GM23338 (cell line): ENCODE measurements at regions not wholly inside any gene's neighbourhood (a gene's known extent, or its start where the extent isn't known, plus 50 kb on each side); places are given as distances from the start of the nearest gene placed in this dataset.

Source experiments
- ATAC-seq: fragments of 200-7000 bp; cut with Tn5 transposase; 3 replicates; pipeline ENCODE4 v1.9.1; 2020
- DNase-seq: peaks from one replicate; pipeline ENCODE4 v3.0.0-alpha.2; 2015; ENCODE audit warnings: low spot score
- H2AFZ ChIP-seq: fragments of 200-600 bp; sonication (generic); 2 replicates; pipeline ENCODE4 v1.8.0; 2016; ENCODE audit warnings: antibody characterized with exemption, mild to moderate bottlenecking, moderate library complexity
- H3F3A ChIP-seq: fragments of 200-600 bp; sonication (generic); replicated peaks from 2 replicates; pipeline ENCODE4 v1.8.0; 2017; ENCODE audit warnings: antibody characterized with exemption, mixed run types, low read depth
- H3K27ac ChIP-seq: fragments of 200-600 bp; sonication (generic); 2 replicates; pipeline ENCODE4 v1.6.1; 2016; ENCODE audit warnings: low read depth
- H3K27me3 ChIP-seq: fragments of 200-600 bp; sonication (generic); 2 replicates; pipeline ENCODE4 v1.8.0; 2016; ENCODE audit warnings: mild to moderate bottlenecking, mixed run types, moderate library complexity; ENCODE audit not compliant: insufficient read depth
- H3K36me3 ChIP-seq: fragments of 200-600 bp; sonication (generic); 2 replicates; pipeline ENCODE4 v1.8.0; 2016; ENCODE audit warnings: mild to moderate bottlenecking; ENCODE audit not compliant: insufficient read depth
- H3K4me1 ChIP-seq: fragments of 200-600 bp; sonication (generic); 2 replicates; pipeline ENCODE4 v1.8.0; 2016; ENCODE audit warnings: mild to moderate bottlenecking, moderate library complexity; ENCODE audit not compliant: insufficient read depth
- H3K4me2 ChIP-seq: fragments of 200-600 bp; sonication (generic); 2 replicates; pipeline ENCODE4 v1.7.1; 2017; ENCODE audit warnings: mixed run types
- H3K4me3 ChIP-seq: fragments of 200-600 bp; sonication (generic); 2 replicates; pipeline ENCODE4 v1.6.1; 2016; ENCODE audit warnings: mixed run types
- H3K79me2 ChIP-seq: fragments of 200-600 bp; sonication (generic); replicated peaks from 2 replicates; pipeline ENCODE4 v1.8.0; 2017; ENCODE audit warnings: mild to moderate bottlenecking; ENCODE audit not compliant: insufficient read depth
- H3K9me2 ChIP-seq: fragments of 200-600 bp; sonication (generic); 2 replicates; pipeline ENCODE4 v1.8.0; 2017; ENCODE audit not compliant: insufficient read depth
- H4K20me1 ChIP-seq: fragments of 200-600 bp; sonication (generic); replicated peaks from 2 replicates; pipeline ENCODE4 v1.8.0; 2017; ENCODE audit warnings: mild to moderate bottlenecking; ENCODE audit not compliant: insufficient read depth
- H3K27ac Mint-ChIP-seq: 2 replicates; pipeline ENCODE4 v1.8.0; 2020; ENCODE audit warnings: inconsistent platforms, mild to moderate bottlenecking, moderate library complexity, mixed read lengths
- H3K27me3 Mint-ChIP-seq: 3 replicates; pipeline ENCODE4 v1.8.0; 2022; ENCODE audit warnings: low read depth, mild to moderate bottlenecking, moderate library complexity, mixed read lengths, inconsistent platforms; ENCODE audit not compliant: insufficient read depth, poor library complexity
- H3K36me3 Mint-ChIP-seq: 3 replicates; pipeline ENCODE4 v1.8.0; 2021; ENCODE audit warnings: low read depth, mild to moderate bottlenecking, inconsistent platforms, moderate library complexity, mixed read lengths
- H3K4me1 Mint-ChIP-seq: 3 replicates; pipeline ENCODE4 v1.8.0; 2020; ENCODE audit warnings: mild to moderate bottlenecking, inconsistent platforms, mixed read lengths
- H3K4me3 Mint-ChIP-seq: 3 replicates; pipeline ENCODE4 v1.8.0; 2021; ENCODE audit warnings: moderate library complexity, mild to moderate bottlenecking, inconsistent platforms, mixed read lengths
- H3K9me3 Mint-ChIP-seq: 3 replicates; pipeline ENCODE4 v1.8.0; 2020; ENCODE audit warnings: moderate library complexity, mild to moderate bottlenecking, inconsistent platforms, mixed read lengths
- CREB1 ChIP-seq: fragments of 250-450 bp; sonication (Bioruptor Pico); IDR thresholded peaks from 2 replicates; pipeline ENCODE4 v1.5.0; 2020; ENCODE audit warnings: low read depth, mild to moderate bottlenecking, moderate library complexity
- CTCF ChIP-seq, 2 experiments: fragments of 200-600 bp in 1 of 2; sonication (generic) in 1 of 2; conservative IDR thresholded peaks; 2 replicates each; pipeline versions ENCODE4 v1.5.1 to v1.6.1; 2016 to 2017; ENCODE audit warnings: antibody characterized with exemption in 2 of 2, low read depth in 2 of 2, mild to moderate bottlenecking in 2 of 2, moderate library complexity in 1 of 2
- POLR2AphosphoS5 ChIP-seq: IDR thresholded peaks from 2 replicates; pipeline ENCODE4 v1.6.1; 2016; ENCODE audit warnings: antibody characterized with exemption, low read depth
- STAT1 ChIP-seq: IDR thresholded peaks from one replicate; pipeline ENCODE4 v1.6.1; 2016; ENCODE audit warnings: antibody characterized with exemption; ENCODE audit not compliant: unreplicated experiment
- ZNF331 ChIP-seq: fragments of 250-450 bp; sonication (Bioruptor Pico); IDR thresholded peaks from 2 replicates; pipeline ENCODE4 v1.5.0; 2020; ENCODE audit warnings: low read depth, mild to moderate bottlenecking, moderate library complexity

DNA sequence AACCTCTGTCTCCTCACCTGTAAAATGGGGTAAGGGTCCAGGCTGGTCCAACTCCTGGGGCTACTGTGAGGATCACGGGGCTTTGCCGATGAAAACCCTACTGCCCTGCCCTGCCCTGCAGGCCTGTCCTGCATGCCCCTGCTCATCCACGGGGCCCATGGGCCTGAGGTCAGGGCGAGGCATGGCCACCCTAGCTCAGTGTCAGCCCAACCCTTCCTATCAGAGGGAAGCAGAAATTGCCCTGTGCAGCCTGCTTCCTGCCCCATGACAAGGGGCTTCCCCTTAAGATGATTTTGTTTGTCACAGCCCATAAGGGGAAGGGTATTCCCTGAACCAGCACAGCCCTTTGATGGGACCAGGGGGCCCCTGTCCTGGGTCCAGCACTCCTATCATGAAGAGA is 353.6 kb upstream of the ID2 start:
- H3K9me2 ChIP-seq, result 0 out of 2 replicates have a peak, but pooled peaks cover 8% of the 10 kb centered on the region

GRCh38 chr2:8329660-8330622 is 351.9 kb upstream of the ID2 start:
- no peaks in the 10 kb centered on the region for H3K36me3 ChIP-seq
- no peaks in the 10 kb centered on the region for H3K27me3 ChIP-seq
- no peaks in the 10 kb centered on the region for H3K79me2 ChIP-seq
- ATAC-seq (peak; percentile 43), DNase-seq (no peak)
- H3K4me3 ChIP-seq, result no peak overlapping the region
- H3K9me2 ChIP-seq, result 0 out of 2 replicates have a peak, but pooled peaks cover 8% of the 10 kb centered on the region
- H3K4me2 ChIP-seq, result no peak overlapping the region
- H3K27ac Mint-ChIP-seq, result no peak overlapping the region
- no peaks in the 10 kb centered on the region for H3F3A ChIP-seq
- no peak overlapping the region for H3K4me3 Mint-ChIP-seq
- H3K27me3 Mint-ChIP-seq, result no peaks in the 10 kb centered on the region
- peaks cover 12% of the 10 kb centered on the region; the same call in 2 of the 3 replicates for H3K4me1 Mint-ChIP-seq
- H3K9me3 Mint-ChIP-seq, result peaks cover 4% of the 10 kb centered on the region; the same call in 2 of the 3 replicates
- H2AFZ ChIP-seq, result peak overlapping the region; percentile 59; the same call in 1 of the 2 replicates
- H4K20me1 ChIP-seq, result no peaks in the 10 kb centered on the region
- TF ChIP-seq CTCF (conservative IDR thresholded peaks at IDR 0.05; ENCODE audit: low read depth in 2 of 2) (peak in 1 of 2 experiments; percentile 27; a peak in 2 of 4 replicates), STAT1 (no peak), POLR2AphosphoS5 (no peak)
- no peaks in the 10 kb centered on the region for H3K4me1 ChIP-seq
- no peak overlapping the region for H3K27ac ChIP-seq
- H3K36me3 Mint-ChIP-seq, result no peaks in the 10 kb centered on the region

More for the DNA sequence above, 353.6 kb upstream of the ID2 start:
- H3K27me3 ChIP-seq, result no peaks in the 10 kb centered on the region
- no peak overlapping the region for H3K4me3 Mint-ChIP-seq
- peaks cover 21% of the 10 kb centered on the region for H3K4me1 Mint-ChIP-seq
- H3K4me1 ChIP-seq, result 0 out of 2 replicates have a peak, but pooled peaks cover 9% of the 10 kb centered on the region
- no peaks in the 10 kb centered on the region for H3K36me3 ChIP-seq
- ATAC-seq, result no peak
- H4K20me1 ChIP-seq, result no peaks in the 10 kb centered on the region
- H3K36me3 Mint-ChIP-seq, result no peaks in the 10 kb centered on the region
- TF ChIP-seq POLR2AphosphoS5 (no peak), ZNF331 (CRISPR knock-in tag) (no peak), CTCF (conservative IDR thresholded peaks at IDR 0.05; ENCODE audit: low read depth in 2 of 2) (no peak), STAT1 (no peak), CREB1 (CRISPR knock-in tag) (no peak)
- no peak overlapping the region for H3K4me2 ChIP-seq
- no peak for DNase-seq
- no peaks in the 10 kb centered on the region for H3K9me3 Mint-ChIP-seq
- no peaks in the 10 kb centered on the region for H3K79me2 ChIP-seq
- H3K27ac ChIP-seq, result no peak overlapping the region
- H3F3A ChIP-seq, result no peaks in the 10 kb centered on the region
- no peak overlapping the region for H2AFZ ChIP-seq
- peaks cover 1% of the 10 kb centered on the region for H3K27me3 Mint-ChIP-seq
- no peak overlapping the region for H3K4me3 ChIP-seq
- no peak overlapping the region for H3K27ac Mint-ChIP-seq
